GM13977 (cell line): ENCODE measurements at regions not wholly inside any gene's neighbourhood (a gene's known extent, or its start where the extent isn't known, plus 50 kb on each side); places are given as distances from the start of the nearest gene placed in this dataset.
A peak's percentile ranks its signal among the peaks of the same experiment; 100 is the strongest.

Experiments
- DNase-seq: peaks from one replicate; pipeline ENCODE4 v3.0.0; 2012; ENCODE audit warnings: low spot score
- CTCF ChIP-seq: IDR thresholded peaks from 2 replicates; pipeline ENCODE4 v1.5.1; 2012; ENCODE audit warnings: mild to moderate bottlenecking, control low read depth; ENCODE audit not compliant: insufficient read depth; ENCODE audit errors: extremely low read depth, missing control alignments
- in situ Hi-C: fragments of 300-500 bp; cut with MboI; formaldehyde crosslinking; loops from one replicate; pipeline ENCODE4 v1.12.0; 2022; ENCODE audit warnings: low sequenced_read_pairs, low pct_unique_long_range_greater_than_20kb, mixed read lengths, inconsistent platforms; ENCODE audit not compliant: unreplicated experiment

- peak; percentile 84 for TF ChIP-seq CTCF
- DNase-seq: peak; percentile 73
- in situ Hi-C loops: loop anchor here (25.0 kb wide), 1 partner anchor 333 kb away; no protein-coding TSS in a partner anchor
Measured at GRCh38 chr7:35519971-35520809, 174.7 kb downstream of the HERPUD2 start.

DNA sequence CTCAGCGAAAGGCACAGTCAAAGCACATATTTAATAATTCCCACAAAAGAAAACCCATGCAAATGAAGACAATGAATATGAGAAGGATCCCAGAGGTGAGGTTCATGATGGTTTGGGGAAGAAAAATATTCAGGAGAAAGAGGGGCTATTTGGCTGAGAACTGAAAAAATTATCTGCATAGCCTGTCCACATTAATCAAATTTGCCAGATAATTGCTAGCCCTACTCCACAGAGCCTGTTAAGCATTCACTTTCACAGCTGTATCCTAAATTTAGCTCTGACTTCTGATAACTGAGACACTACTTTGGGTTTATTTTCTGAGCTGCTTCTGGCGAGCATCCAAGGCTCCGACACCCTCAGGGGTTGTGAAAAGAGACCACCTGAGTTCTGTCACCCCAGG lies 176.2 kb downstream of the HERPUD2 start:
- in situ Hi-C loops: loop anchor here (25.0 kb wide), 1 partner anchor 331 kb away; no protein-coding TSS in a partner anchor
- no peak for TF ChIP-seq CTCF
- DNase-seq: no peak

GRCh38 chr7:35516498-35516897 lies 178.4 kb downstream of the HERPUD2 start:
- TF ChIP-seq CTCF: no peak
- in situ Hi-C loops: loop anchor here (25.0 kb wide), 1 partner anchor 329 kb away; no protein-coding TSS in a partner anchor
- no peak for DNase-seq

GRCh38 chr7:35513828-35514227 lies 181.1 kb downstream of the HERPUD2 start:
- no peak for TF ChIP-seq CTCF
- no peak for DNase-seq
- in situ Hi-C loops: loop anchor here (25.0 kb wide), 1 partner anchor 327 kb away; no protein-coding TSS in a partner anchor

DNA sequence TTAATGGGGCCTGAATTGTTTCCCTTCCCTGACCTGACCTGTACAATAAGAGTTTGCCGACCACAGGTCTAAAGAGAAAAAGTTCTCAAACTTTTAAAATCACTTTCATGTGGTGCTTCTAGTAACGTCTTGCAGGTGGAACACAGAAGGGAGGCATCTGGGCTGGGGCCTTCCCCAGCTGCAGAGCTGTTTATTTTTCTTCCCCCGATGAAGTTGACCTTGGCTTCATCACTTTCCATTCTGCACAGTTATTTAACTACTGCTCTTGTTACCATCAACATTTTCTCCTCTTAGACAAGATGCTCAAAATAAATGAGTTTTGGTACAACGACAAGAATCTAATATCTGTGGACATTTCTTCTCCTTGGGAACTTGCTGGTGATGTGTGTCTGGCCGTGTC lies 181.7 kb downstream of the HERPUD2 start:
- in situ Hi-C loops: loop anchor here (25.0 kb wide), 1 partner anchor 326 kb away; no protein-coding TSS in a partner anchor
- no peak for TF ChIP-seq CTCF

GRCh38 chr7:35512716-35513115 lies 182.2 kb downstream of the HERPUD2 start:
- TF ChIP-seq CTCF: no peak
- DNase-seq: no peak
- in situ Hi-C loops: loop anchor here (25.0 kb wide), 1 partner anchor 325 kb away; no protein-coding TSS in a partner anchor

More for the DNA sequence above, 181.7 kb downstream of the HERPUD2 start:
- no peak for DNase-seq
